H9 (cell line): ENCODE measurements at regions not wholly inside any gene's neighbourhood (a gene's known extent, or its start where the extent isn't known, plus 50 kb on each side); places are given as distances from the start of the nearest gene placed in this dataset.

Experiments used
- DNase-seq: peaks from one replicate; pipeline ENCODE4 v3.0.0-alpha.2; 2017
- H2AFZ ChIP-seq: one replicate; pipeline ENCODE4 v1.6.1; 2013; ENCODE audit warnings: mild to moderate bottlenecking, low read length, control low read depth, moderate library complexity
- H2AK5ac ChIP-seq: 2 replicates; pipeline ENCODE4 v1.6.1; 2013; ENCODE audit warnings: low read length, control low read depth, mixed read lengths; ENCODE audit not compliant: insufficient read length
- H2BK120ac ChIP-seq: one replicate; pipeline ENCODE4 v1.6.1; 2013; ENCODE audit warnings: low read depth, mild to moderate bottlenecking, low read length, control low read depth, inconsistent platforms; ENCODE audit not compliant: poor library complexity, severe bottlenecking
- H2BK12ac ChIP-seq: 2 replicates; pipeline ENCODE4 v1.6.1; 2013; ENCODE audit warnings: low read length, control low read depth, mixed read lengths, low read depth; ENCODE audit not compliant: insufficient read length
- H2BK15ac ChIP-seq: 2 replicates; pipeline ENCODE4 v1.6.1; 2013; ENCODE audit warnings: low read depth, low read length, control low read depth
- H2BK20ac ChIP-seq: one replicate; pipeline ENCODE4 v1.6.1; 2013; ENCODE audit warnings: low read depth, mild to moderate bottlenecking, low read length, control low read depth, inconsistent platforms; ENCODE audit not compliant: poor library complexity, severe bottlenecking
- H2BK5ac ChIP-seq: 2 replicates; pipeline ENCODE4 v1.6.1; 2013; ENCODE audit warnings: low read length, control low read depth, mixed read lengths; ENCODE audit not compliant: insufficient read length
- H3K14ac ChIP-seq: 2 replicates; pipeline ENCODE4 v1.6.1; 2013; ENCODE audit warnings: low read length, control low read depth; ENCODE audit not compliant: insufficient read depth
- H3K18ac ChIP-seq: 2 replicates; pipeline ENCODE4 v1.6.1; 2013; ENCODE audit warnings: low read depth, mild to moderate bottlenecking, mixed read lengths, low read length, control low read depth; ENCODE audit not compliant: insufficient read length
- H3K23ac ChIP-seq: 2 replicates; pipeline ENCODE4 v1.6.1; 2013; ENCODE audit warnings: low read length, control low read depth, mixed read lengths, low read depth; ENCODE audit not compliant: insufficient read length
- H3K23me2 ChIP-seq: 2 replicates; pipeline ENCODE4 v1.6.1; 2013; ENCODE audit warnings: low read depth, mild to moderate bottlenecking, mixed read lengths, low read length, control low read depth; ENCODE audit not compliant: insufficient read length, poor library complexity, severe bottlenecking
- H3K27ac ChIP-seq: 2 replicates; pipeline ENCODE4 v1.5.1; 2013; ENCODE audit warnings: low read length, control low read depth, mixed read lengths, low read depth; ENCODE audit not compliant: insufficient read length
- H3K27me3 ChIP-seq: 2 replicates; pipeline ENCODE4 v1.6.1; 2013; ENCODE audit warnings: low read length, control low read depth, inconsistent platforms; ENCODE audit not compliant: insufficient read depth
- H3K4ac ChIP-seq: 2 replicates; pipeline ENCODE4 v1.6.1; 2013; ENCODE audit warnings: low read depth, mild to moderate bottlenecking, control low read depth, inconsistent platforms, low read length, moderate library complexity
- H3K4me1 ChIP-seq: 2 replicates; pipeline ENCODE4 v1.6.1; 2013; ENCODE audit warnings: low read length, control low read depth, inconsistent platforms; ENCODE audit not compliant: insufficient read depth
- H3K4me2 ChIP-seq: 2 replicates; pipeline ENCODE4 v1.6.1; 2013; ENCODE audit warnings: low read length, control low read depth, mixed read lengths; ENCODE audit not compliant: insufficient read length, insufficient read depth
- H3K56ac ChIP-seq: 2 replicates; pipeline ENCODE4 v1.6.1; 2013; ENCODE audit warnings: low read depth, mild to moderate bottlenecking, mixed read lengths, low read length, control low read depth; ENCODE audit not compliant: insufficient read length
- H3K79me1 ChIP-seq: 2 replicates; pipeline ENCODE4 v1.6.1; 2013; ENCODE audit warnings: low read depth, mild to moderate bottlenecking, moderate library complexity, low read length, control low read depth, inconsistent platforms; ENCODE audit not compliant: insufficient read depth, poor library complexity, severe bottlenecking
- H3K79me2 ChIP-seq: 2 replicates; pipeline ENCODE4 v1.6.1; 2013; ENCODE audit warnings: low read length, control low read depth, inconsistent platforms; ENCODE audit not compliant: insufficient read depth
- H3K9ac ChIP-seq: 2 replicates; pipeline ENCODE4 v1.6.1; 2013; ENCODE audit warnings: low read length, control low read depth, mixed read lengths; ENCODE audit not compliant: insufficient read length; ENCODE audit errors: extremely low read depth
- H3K9me3 ChIP-seq: one replicate; pipeline ENCODE4 v1.6.1; 2013; ENCODE audit warnings: low read depth, low read length, inconsistent platforms; ENCODE audit not compliant: control insufficient read depth
- H3T11ph ChIP-seq: one replicate; pipeline ENCODE4 v1.6.1; 2013; ENCODE audit warnings: mild to moderate bottlenecking, low read length, control low read depth, inconsistent platforms
- H4K20me1 ChIP-seq: one replicate; pipeline ENCODE4 v1.6.1; 2013; ENCODE audit not compliant: control insufficient read depth, insufficient read length, insufficient read depth
- H4K5ac ChIP-seq: 2 replicates; pipeline ENCODE4 v1.6.1; 2013; ENCODE audit warnings: low read depth, mild to moderate bottlenecking, mixed read lengths, low read length, control low read depth; ENCODE audit not compliant: insufficient read length
- H4K8ac ChIP-seq: replicated peaks from 2 replicates; pipeline ENCODE4 v1.6.1; 2013; ENCODE audit warnings: low read length, control low read depth, mixed read lengths, low read depth; ENCODE audit not compliant: insufficient read length
- H4K91ac ChIP-seq: 2 replicates; pipeline ENCODE4 v1.6.1; 2013; ENCODE audit warnings: low read depth, mild to moderate bottlenecking, moderate library complexity, mixed read lengths, low read length, control low read depth; ENCODE audit not compliant: insufficient read length
- H3K27ac Mint-ChIP-seq, 3 experiments: 2 replicates in 2 of 3; 3 replicates in 1 of 3; pipeline ENCODE4 v1.8.0; 2020 to 2021; ENCODE audit warnings: mixed read lengths in 3 of 3, mild to moderate bottlenecking in 1 of 3, moderate library complexity in 1 of 3
- H3K27me3 Mint-ChIP-seq: 2 replicates; pipeline ENCODE4 v1.8.0; 2021; ENCODE audit warnings: low read depth, mild to moderate bottlenecking, moderate library complexity, mixed read lengths
- H3K36me3 Mint-ChIP-seq, 3 experiments: 2 replicates in 2 of 3; 3 replicates in 1 of 3; pipeline ENCODE4 v1.8.0; 2020 to 2021; ENCODE audit warnings: low read depth in 3 of 3, mixed read lengths in 3 of 3; ENCODE audit not compliant: insufficient read depth in 1 of 3
- H3K4me1 Mint-ChIP-seq, 2 experiments: 2 replicates each; pipeline ENCODE4 v1.8.0; 2020; ENCODE audit warnings: mixed read lengths in 2 of 2
- H3K4me3 Mint-ChIP-seq, 2 experiments: 2 replicates in 1 of 2; 3 replicates in 1 of 2; pipeline ENCODE4 v1.8.0; 2020 to 2021; ENCODE audit warnings: mild to moderate bottlenecking in 2 of 2, mixed read lengths in 2 of 2, moderate library complexity in 1 of 2
- H3K9me3 Mint-ChIP-seq, 2 experiments: 2 replicates in 1 of 2; 3 replicates in 1 of 2; pipeline ENCODE4 v1.8.0; 2020; ENCODE audit warnings: mild to moderate bottlenecking in 2 of 2, mixed read lengths in 2 of 2, moderate library complexity in 1 of 2
- CTCF ChIP-seq: fragments of 200-600 bp; sonication (generic); conservative IDR thresholded peaks from 3 replicates; pipeline ENCODE4 v1.8.0; 2021; ENCODE audit warnings: antibody characterized with exemption, mild to moderate bottlenecking

GRCh38 chr6:141269684-141270083 lies 863.0 kb upstream of the GJE1 start:
- no peak overlapping the region for H3K4me3 Mint-ChIP-seq
- no peak overlapping the region for H2BK20ac ChIP-seq
- no peak overlapping the region for H3K23ac ChIP-seq
- no peak overlapping the region for H2AK5ac ChIP-seq
- H3T11ph ChIP-seq: no peak overlapping the region
- peaks cover 18 to 21% of the 10 kb centered on the region in 2 experiments for H3K4me1 Mint-ChIP-seq
- DNase-seq: no peak
- no peaks in the 10 kb centered on the region for H3K9me3 ChIP-seq
- no peak overlapping the region for H4K5ac ChIP-seq
- H3K27me3 Mint-ChIP-seq: no peaks in the 10 kb centered on the region
- H3K18ac ChIP-seq: no peak overlapping the region
- H2BK5ac ChIP-seq: no peak overlapping the region
- no peak overlapping the region for H2AFZ ChIP-seq
- H3K9me3 Mint-ChIP-seq: no peaks in the 10 kb centered on the region
- H2BK120ac ChIP-seq: no peak overlapping the region
- H3K56ac ChIP-seq: no peak overlapping the region
- no peak overlapping the region for H3K4ac ChIP-seq
- no peak overlapping the region for H3K14ac ChIP-seq
- H3K27ac ChIP-seq: no peak overlapping the region
- no peak overlapping the region for H3K27ac Mint-ChIP-seq
- H3K4me1 ChIP-seq: no peaks in the 10 kb centered on the region
- H3K23me2 ChIP-seq: no peaks in the 10 kb centered on the region
- H4K20me1 ChIP-seq: no peaks in the 10 kb centered on the region
- H2BK15ac ChIP-seq: no peak overlapping the region
- no peaks in the 10 kb centered on the region for H3K27me3 ChIP-seq
- no peak overlapping the region for H3K9ac ChIP-seq
- no peaks in the 10 kb centered on the region for H3K79me1 ChIP-seq
- no peak overlapping the region for H4K8ac ChIP-seq
- no peaks in the 10 kb centered on the region for H3K36me3 Mint-ChIP-seq
- no peak for TF ChIP-seq CTCF
- H2BK12ac ChIP-seq: no peak overlapping the region
- H4K91ac ChIP-seq: no peak overlapping the region
- no peaks in the 10 kb centered on the region for H3K79me2 ChIP-seq
- H3K4me2 ChIP-seq: no peak overlapping the region
